H9 (cell line): ENCODE measurements at regions not wholly inside any gene's neighbourhood (a gene's known extent, or its start where the extent isn't known, plus 50 kb on each side); places are given as distances from the start of the nearest gene placed in this dataset.

ENCODE experiments used
- DNase-seq: peaks from one replicate; pipeline ENCODE4 v3.0.0-alpha.2; 2017
- H2AFZ ChIP-seq: one replicate; pipeline ENCODE4 v1.6.1; 2013; ENCODE audit warnings: mild to moderate bottlenecking, low read length, control low read depth, moderate library complexity
- H2AK5ac ChIP-seq: 2 replicates; pipeline ENCODE4 v1.6.1; 2013; ENCODE audit warnings: low read length, control low read depth, mixed read lengths; ENCODE audit not compliant: insufficient read length
- H2BK120ac ChIP-seq: one replicate; pipeline ENCODE4 v1.6.1; 2013; ENCODE audit warnings: low read depth, mild to moderate bottlenecking, low read length, control low read depth, inconsistent platforms; ENCODE audit not compliant: poor library complexity, severe bottlenecking
- H2BK12ac ChIP-seq: 2 replicates; pipeline ENCODE4 v1.6.1; 2013; ENCODE audit warnings: low read length, control low read depth, mixed read lengths, low read depth; ENCODE audit not compliant: insufficient read length
- H2BK15ac ChIP-seq: 2 replicates; pipeline ENCODE4 v1.6.1; 2013; ENCODE audit warnings: low read depth, low read length, control low read depth
- H2BK20ac ChIP-seq: one replicate; pipeline ENCODE4 v1.6.1; 2013; ENCODE audit warnings: low read depth, mild to moderate bottlenecking, low read length, control low read depth, inconsistent platforms; ENCODE audit not compliant: poor library complexity, severe bottlenecking
- H2BK5ac ChIP-seq: 2 replicates; pipeline ENCODE4 v1.6.1; 2013; ENCODE audit warnings: low read length, control low read depth, mixed read lengths; ENCODE audit not compliant: insufficient read length
- H3K14ac ChIP-seq: 2 replicates; pipeline ENCODE4 v1.6.1; 2013; ENCODE audit warnings: low read length, control low read depth; ENCODE audit not compliant: insufficient read depth
- H3K18ac ChIP-seq: 2 replicates; pipeline ENCODE4 v1.6.1; 2013; ENCODE audit warnings: low read depth, mild to moderate bottlenecking, mixed read lengths, low read length, control low read depth; ENCODE audit not compliant: insufficient read length
- H3K23ac ChIP-seq: 2 replicates; pipeline ENCODE4 v1.6.1; 2013; ENCODE audit warnings: low read length, control low read depth, mixed read lengths, low read depth; ENCODE audit not compliant: insufficient read length
- H3K23me2 ChIP-seq: 2 replicates; pipeline ENCODE4 v1.6.1; 2013; ENCODE audit warnings: low read depth, mild to moderate bottlenecking, mixed read lengths, low read length, control low read depth; ENCODE audit not compliant: insufficient read length, poor library complexity, severe bottlenecking
- H3K27ac ChIP-seq: 2 replicates; pipeline ENCODE4 v1.5.1; 2013; ENCODE audit warnings: low read length, control low read depth, mixed read lengths, low read depth; ENCODE audit not compliant: insufficient read length
- H3K27me3 ChIP-seq: 2 replicates; pipeline ENCODE4 v1.6.1; 2013; ENCODE audit warnings: low read length, control low read depth, inconsistent platforms; ENCODE audit not compliant: insufficient read depth
- H3K4ac ChIP-seq: 2 replicates; pipeline ENCODE4 v1.6.1; 2013; ENCODE audit warnings: low read depth, mild to moderate bottlenecking, control low read depth, inconsistent platforms, low read length, moderate library complexity
- H3K4me1 ChIP-seq: 2 replicates; pipeline ENCODE4 v1.6.1; 2013; ENCODE audit warnings: low read length, control low read depth, inconsistent platforms; ENCODE audit not compliant: insufficient read depth
- H3K4me2 ChIP-seq: 2 replicates; pipeline ENCODE4 v1.6.1; 2013; ENCODE audit warnings: low read length, control low read depth, mixed read lengths; ENCODE audit not compliant: insufficient read length, insufficient read depth
- H3K56ac ChIP-seq: 2 replicates; pipeline ENCODE4 v1.6.1; 2013; ENCODE audit warnings: low read depth, mild to moderate bottlenecking, mixed read lengths, low read length, control low read depth; ENCODE audit not compliant: insufficient read length
- H3K79me1 ChIP-seq: 2 replicates; pipeline ENCODE4 v1.6.1; 2013; ENCODE audit warnings: low read depth, mild to moderate bottlenecking, moderate library complexity, low read length, control low read depth, inconsistent platforms; ENCODE audit not compliant: insufficient read depth, poor library complexity, severe bottlenecking
- H3K79me2 ChIP-seq: 2 replicates; pipeline ENCODE4 v1.6.1; 2013; ENCODE audit warnings: low read length, control low read depth, inconsistent platforms; ENCODE audit not compliant: insufficient read depth
- H3K9ac ChIP-seq: 2 replicates; pipeline ENCODE4 v1.6.1; 2013; ENCODE audit warnings: low read length, control low read depth, mixed read lengths; ENCODE audit not compliant: insufficient read length; ENCODE audit errors: extremely low read depth
- H3K9me3 ChIP-seq: one replicate; pipeline ENCODE4 v1.6.1; 2013; ENCODE audit warnings: low read depth, low read length, inconsistent platforms; ENCODE audit not compliant: control insufficient read depth
- H3T11ph ChIP-seq: one replicate; pipeline ENCODE4 v1.6.1; 2013; ENCODE audit warnings: mild to moderate bottlenecking, low read length, control low read depth, inconsistent platforms
- H4K20me1 ChIP-seq: one replicate; pipeline ENCODE4 v1.6.1; 2013; ENCODE audit not compliant: control insufficient read depth, insufficient read length, insufficient read depth
- H4K5ac ChIP-seq: 2 replicates; pipeline ENCODE4 v1.6.1; 2013; ENCODE audit warnings: low read depth, mild to moderate bottlenecking, mixed read lengths, low read length, control low read depth; ENCODE audit not compliant: insufficient read length
- H4K8ac ChIP-seq: replicated peaks from 2 replicates; pipeline ENCODE4 v1.6.1; 2013; ENCODE audit warnings: low read length, control low read depth, mixed read lengths, low read depth; ENCODE audit not compliant: insufficient read length
- H4K91ac ChIP-seq: 2 replicates; pipeline ENCODE4 v1.6.1; 2013; ENCODE audit warnings: low read depth, mild to moderate bottlenecking, moderate library complexity, mixed read lengths, low read length, control low read depth; ENCODE audit not compliant: insufficient read length
- H3K27ac Mint-ChIP-seq, 3 experiments: 2 replicates in 2 of 3; 3 replicates in 1 of 3; pipeline ENCODE4 v1.8.0; 2020 to 2021; ENCODE audit warnings: mixed read lengths in 3 of 3, mild to moderate bottlenecking in 1 of 3, moderate library complexity in 1 of 3
- H3K27me3 Mint-ChIP-seq: 2 replicates; pipeline ENCODE4 v1.8.0; 2021; ENCODE audit warnings: low read depth, mild to moderate bottlenecking, moderate library complexity, mixed read lengths
- H3K36me3 Mint-ChIP-seq, 3 experiments: 2 replicates in 2 of 3; 3 replicates in 1 of 3; pipeline ENCODE4 v1.8.0; 2020 to 2021; ENCODE audit warnings: low read depth in 3 of 3, mixed read lengths in 3 of 3; ENCODE audit not compliant: insufficient read depth in 1 of 3
- H3K4me1 Mint-ChIP-seq, 2 experiments: 2 replicates each; pipeline ENCODE4 v1.8.0; 2020; ENCODE audit warnings: mixed read lengths in 2 of 2
- H3K4me3 Mint-ChIP-seq, 2 experiments: 2 replicates in 1 of 2; 3 replicates in 1 of 2; pipeline ENCODE4 v1.8.0; 2020 to 2021; ENCODE audit warnings: mild to moderate bottlenecking in 2 of 2, mixed read lengths in 2 of 2, moderate library complexity in 1 of 2
- H3K9me3 Mint-ChIP-seq, 2 experiments: 2 replicates in 1 of 2; 3 replicates in 1 of 2; pipeline ENCODE4 v1.8.0; 2020; ENCODE audit warnings: mild to moderate bottlenecking in 2 of 2, mixed read lengths in 2 of 2, moderate library complexity in 1 of 2
- WGBS: extraction: QIAGEN DNeasy Blood & Tissue Kit; methylation state at CpG from one replicate; pipeline ENCODE4 v1.1.7; 2013; ENCODE audit warnings: missing lambda C conversion rate, low lambda C conversion rate, mixed read lengths; ENCODE audit not compliant: insufficient read length; ENCODE audit errors: extremely low coverage; 5-methylcytosine and 5-hydroxymethylcytosine counted together
- TF ChIP-seq, protein P1 (sequence below): fragments of 200-600 bp; sonication (generic); conservative IDR thresholded peaks from 3 replicates; pipeline ENCODE4 v1.8.0; 2021; ENCODE audit warnings: antibody characterized with exemption, mild to moderate bottlenecking

DNA sequence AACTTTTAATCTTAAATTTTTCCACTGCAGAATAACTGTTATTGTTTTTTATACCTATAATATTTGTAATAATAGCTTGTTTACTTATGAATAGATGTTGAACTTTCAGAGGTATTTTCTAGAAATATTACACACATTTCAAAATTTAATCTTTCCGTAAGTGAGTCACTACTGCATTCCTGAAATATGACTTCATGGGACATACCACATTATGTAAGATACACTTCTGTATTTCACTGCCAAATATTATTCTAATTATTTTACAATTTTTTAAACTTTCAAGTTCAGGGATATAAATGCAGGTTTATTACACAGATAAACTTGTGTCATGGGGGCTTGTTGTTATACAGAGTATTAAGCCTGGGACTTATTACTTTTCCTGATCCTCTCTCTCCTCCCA, 2220.5 kb downstream of the NCAM2 start:
- Histone ChIP-seq H3K9me3 (no peaks in the 10 kb centered on the region), H2BK5ac (no peak overlapping the region), H2BK12ac (no peak overlapping the region), H3K18ac (no peak overlapping the region), H3K27ac (no peak overlapping the region), H3K23ac (no peak overlapping the region), H2AFZ (no peak overlapping the region), H4K5ac (no peak overlapping the region), H3K27me3 (no peaks in the 10 kb centered on the region), H3K4me1 (no peaks in the 10 kb centered on the region), H2BK120ac (no peak overlapping the region), H2BK20ac (no peak overlapping the region), H3K14ac (no peak overlapping the region), H2BK15ac (no peak overlapping the region), H3K79me2 (no peaks in the 10 kb centered on the region), H4K8ac (no peak overlapping the region), H3K4me2 (no peak overlapping the region), H4K20me1 (no peaks in the 10 kb centered on the region), H3T11ph (no peak overlapping the region), H3K4ac (no peak overlapping the region), H4K91ac (no peak overlapping the region), H3K9ac (no peak overlapping the region), H3K23me2 (no peaks in the 10 kb centered on the region), H2AK5ac (no peak overlapping the region), H3K56ac (no peak overlapping the region), H3K79me1 (no peaks in the 10 kb centered on the region)
- Mint-ChIP-seq H3K4me1 (peaks cover 6 to 8% of the 10 kb centered on the region in 2 experiments), H3K9me3 (peaks cover 6% of the 10 kb centered on the region in 2 experiments), H3K36me3 (peaks cover 4 to 6% (median 6%) of the 10 kb centered on the region in 3 experiments; a peak in 6 of 7 replicates), H3K27me3 (no peaks in the 10 kb centered on the region), H3K4me3 (no peak overlapping the region), H3K27ac (no peak overlapping the region)
- DNase-seq = no peak
- TF ChIP-seq, protein P1, sequence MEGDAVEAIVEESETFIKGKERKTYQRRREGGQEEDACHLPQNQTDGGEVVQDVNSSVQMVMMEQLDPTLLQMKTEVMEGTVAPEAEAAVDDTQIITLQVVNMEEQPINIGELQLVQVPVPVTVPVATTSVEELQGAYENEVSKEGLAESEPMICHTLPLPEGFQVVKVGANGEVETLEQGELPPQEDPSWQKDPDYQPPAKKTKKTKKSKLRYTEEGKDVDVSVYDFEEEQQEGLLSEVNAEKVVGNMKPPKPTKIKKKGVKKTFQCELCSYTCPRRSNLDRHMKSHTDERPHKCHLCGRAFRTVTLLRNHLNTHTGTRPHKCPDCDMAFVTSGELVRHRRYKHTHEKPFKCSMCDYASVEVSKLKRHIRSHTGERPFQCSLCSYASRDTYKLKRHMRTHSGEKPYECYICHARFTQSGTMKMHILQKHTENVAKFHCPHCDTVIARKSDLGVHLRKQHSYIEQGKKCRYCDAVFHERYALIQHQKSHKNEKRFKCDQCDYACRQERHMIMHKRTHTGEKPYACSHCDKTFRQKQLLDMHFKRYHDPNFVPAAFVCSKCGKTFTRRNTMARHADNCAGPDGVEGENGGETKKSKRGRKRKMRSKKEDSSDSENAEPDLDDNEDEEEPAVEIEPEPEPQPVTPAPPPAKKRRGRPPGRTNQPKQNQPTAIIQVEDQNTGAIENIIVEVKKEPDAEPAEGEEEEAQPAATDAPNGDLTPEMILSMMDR = no peak
- WGBS = no CpG with 5 or more reads among the region's 1 CpG
